ENCODE measurements at regions not wholly inside any gene's neighbourhood (a gene's known extent, or its start where the extent isn't known, plus 50 kb on each side); places are given as distances from the start of the nearest gene placed in this dataset.

GRCh38 chr3:103184772-103185171 lies 750.0 kb downstream of the ZPLD1 start:
- intact Hi-C loops (cut with micrococcal nuclease; ENCODE audit: unreplicated experiment): no loop called here
- TF ChIP-seq NRF1 (conservative IDR thresholded peaks at IDR 0.05; ENCODE audit: low read depth, low read length): no peak
- no peak for TF ChIP-seq RELA (IDR thresholded peaks at IDR 0.05; ENCODE audit: borderline replicate concordance, partially characterized antibody)
- no peak for TF ChIP-seq EED (IDR thresholded peaks at IDR 0.05; ENCODE audit: low read depth)
- H4K20me1 ChIP-seq (ENCODE audit: control insufficient read depth, insufficient read depth): no peaks in the 10 kb centered on the region
- H3K4me1 ChIP-seq (ENCODE audit: control insufficient read depth, insufficient read depth, low read length): no peaks in the 10 kb centered on the region
- RAD21 ChIA-PET (ENCODE audit: unreplicated experiment): no interaction called here
- SMC1A ChIA-PET (ENCODE audit: uncharacterized antibody, unreplicated experiment): interaction anchor here (1.1 kb wide), 1 partner anchor 14 kb away, joined by 3 read pairs; no protein-coding TSS in a partner anchor
- in situ Hi-C loops (cut with MboI): no loop called here
- no peaks in the 10 kb centered on the region for H3K27me3 ChIP-seq (replicated peaks in 1 of 2; ENCODE audit: control insufficient read depth in 2 of 2, insufficient read depth in 2 of 2, low read length in 1 of 2)
- ATAC-seq: no peak
- no peak overlapping the region for H2AFZ ChIP-seq (ENCODE audit: control insufficient read depth, low read depth, low read length)
- no peak overlapping the region for H3K27ac ChIP-seq (ENCODE audit: control insufficient read depth, insufficient read depth)
- FAIRE-seq: no peak
- no peaks in the 10 kb centered on the region for H3K79me2 ChIP-seq (ENCODE audit: control insufficient read depth, insufficient read depth, low read length)
- H3K9ac ChIP-seq (ENCODE audit: control insufficient read depth, insufficient read depth, low read length): no peak overlapping the region
- no peaks in the 10 kb centered on the region for H3K9me3 ChIP-seq (replicated peaks; ENCODE audit: control insufficient read depth, insufficient read depth, low read length)
- no peak overlapping the region for H3K4me2 ChIP-seq (ENCODE audit: control insufficient read depth, insufficient read depth)
- DNase-seq (ENCODE audit: low read depth, low spot score): no peak
- POLR2A ChIA-PET: no interaction called here
- CTCF ChIA-PET: no interaction called here
- no peak overlapping the region for H3K4me3 ChIP-seq
- H3K36me3 ChIP-seq (ENCODE audit: control insufficient read depth in 2 of 2, insufficient read depth in 2 of 2, low read length in 1 of 2): no peaks in the 10 kb centered on the region
- BruUV-seq (replicated peaks): no TSS peak

GRCh38 chr3:103189941-103190340 lies 755.1 kb downstream of the ZPLD1 start:
- DNase-seq (ENCODE audit: low read depth, low spot score) (no peak), ATAC-seq (no peak), FAIRE-seq (no peak)
- no peaks in the 10 kb centered on the region for H3K4me1 ChIP-seq (ENCODE audit: control insufficient read depth, insufficient read depth, low read length)
- TF ChIP-seq NR2C1 (IDR thresholded peaks at IDR 0.05): no peak
- TF ChIP-seq HDAC6 (IDR thresholded peaks at IDR 0.05; ENCODE audit: unreplicated experiment): no peak
- no peak for TF ChIP-seq EGR1 (IDR thresholded peaks at IDR 0.05; ENCODE audit: borderline replicate concordance in 1 of 2, low read depth in 2 of 2, low read length in 2 of 2)
- in situ Hi-C loops (cut with MboI) (no loop called here), intact Hi-C loops (cut with micrococcal nuclease; ENCODE audit: unreplicated experiment) (no loop called here)
- SMC1A ChIA-PET (ENCODE audit: uncharacterized antibody, unreplicated experiment): no interaction called here
- no peak overlapping the region for H3K27ac ChIP-seq (ENCODE audit: control insufficient read depth, insufficient read depth)
- no peaks in the 10 kb centered on the region for H3K36me3 ChIP-seq (ENCODE audit: control insufficient read depth in 2 of 2, insufficient read depth in 2 of 2, low read length in 1 of 2)
- H3K4me2 ChIP-seq (ENCODE audit: control insufficient read depth, insufficient read depth): no peak overlapping the region
- H3K27me3 ChIP-seq (replicated peaks in 1 of 2; ENCODE audit: control insufficient read depth in 2 of 2, insufficient read depth in 2 of 2, low read length in 1 of 2): no peaks in the 10 kb centered on the region
- POLR2A ChIA-PET: no interaction called here
- H4K20me1 ChIP-seq (ENCODE audit: control insufficient read depth, insufficient read depth): no peaks in the 10 kb centered on the region
- no peak overlapping the region for H3K4me3 ChIP-seq
- no peaks in the 10 kb centered on the region for H3K9me3 ChIP-seq (replicated peaks; ENCODE audit: control insufficient read depth, insufficient read depth, low read length)
- CTCF ChIA-PET: no interaction called here
- H2AFZ ChIP-seq (ENCODE audit: control insufficient read depth, low read depth, low read length): no peak overlapping the region
- no TSS peak for BruUV-seq (replicated peaks)
- RAD21 ChIA-PET (ENCODE audit: unreplicated experiment): no interaction called here
- H3K9ac ChIP-seq (ENCODE audit: control insufficient read depth, insufficient read depth, low read length): no peak overlapping the region
- no peaks in the 10 kb centered on the region for H3K79me2 ChIP-seq (ENCODE audit: control insufficient read depth, insufficient read depth, low read length)
